CD4-positive, CD25-positive, alpha-beta regulatory T cell (primary cell): ENCODE measurements at regions not wholly inside any gene's neighbourhood (a gene's known extent, or its start where the extent isn't known, plus 50 kb on each side); places are given as distances from the start of the nearest gene placed in this dataset.
A peak's percentile ranks its signal among the peaks of the same experiment; 100 is the strongest.
"Not testable (repeated sequence)": the region's sequence is repeated elsewhere in the genome, so short reads cannot be mapped to it uniquely, and the experiment has no call there.

Experiments used
- ATAC-seq, 2 donors: fragments of 150-1000 bp; cut with Tn5 transposase; one replicate each; pipeline ENCODE4 v1.10.0; 2021; ENCODE audit warnings: low read depth in 2 of 2, moderate number of reproducible peaks in 2 of 2, moderate library complexity in 1 of 2
- DNase-seq, 3 donors: peaks; one replicate each; pipeline versions ENCODE4 v3.0.0 to v3.0.0-alpha.2; 2012 to 2022; ENCODE audit warnings: mixed read lengths in 1 of 3
- H3K27ac ChIP-seq: one replicate; pipeline ENCODE4 v1.7.0; 2013; ENCODE audit warnings: mild to moderate bottlenecking, low read length; ENCODE audit not compliant: insufficient read depth, poor library complexity, severe bottlenecking
- H3K27me3 ChIP-seq: one replicate; pipeline ENCODE4 v1.7.0; 2013; ENCODE audit warnings: low read length; ENCODE audit not compliant: control insufficient read depth, insufficient read depth
- H3K36me3 ChIP-seq: one replicate; pipeline ENCODE4 v1.7.0; 2013; ENCODE audit warnings: mild to moderate bottlenecking, low read length, moderate library complexity; ENCODE audit not compliant: control insufficient read depth, insufficient read depth
- H3K4me1 ChIP-seq: 2 replicates; pipeline ENCODE4 v1.7.0; 2013; ENCODE audit warnings: mild to moderate bottlenecking, low read length; ENCODE audit not compliant: insufficient read depth, control insufficient read depth, poor library complexity, severe bottlenecking
- H3K4me3 ChIP-seq: one replicate; pipeline ENCODE4 v1.7.0; 2013; ENCODE audit warnings: low read depth, mild to moderate bottlenecking, low read length, moderate library complexity
- H3K9me3 ChIP-seq, 2 experiments: 1 replicate in 1 of 2; 2 replicates in 1 of 2; pipeline ENCODE4 v1.7.0; 2013; ENCODE audit warnings: low read length in 2 of 2, mild to moderate bottlenecking in 1 of 2, moderate library complexity in 1 of 2; ENCODE audit not compliant: control insufficient read depth in 2 of 2
- H3K27ac Mint-ChIP-seq, 3 donors: one replicate each; pipeline ENCODE4 v1.8.0; 2020 to 2022; ENCODE audit warnings: mild to moderate bottlenecking in 3 of 3, mixed read lengths in 3 of 3, moderate library complexity in 2 of 3
- H3K27me3 Mint-ChIP-seq: one replicate; pipeline ENCODE4 v1.8.0; 2022; ENCODE audit warnings: mild to moderate bottlenecking, mixed read lengths
- H3K36me3 Mint-ChIP-seq: one replicate; pipeline ENCODE4 v1.8.0; 2020; ENCODE audit warnings: mixed read lengths
- H3K4me1 Mint-ChIP-seq, 4 donors: one replicate each; pipeline ENCODE4 v1.8.0; 2020 to 2022; ENCODE audit warnings: mixed read lengths in 4 of 4, mild to moderate bottlenecking in 1 of 4
- H3K4me3 Mint-ChIP-seq, 4 donors: one replicate each; pipeline ENCODE4 v1.8.0; 2020 to 2022; ENCODE audit warnings: mild to moderate bottlenecking in 4 of 4, mixed read lengths in 4 of 4, moderate library complexity in 3 of 4
- H3K9me3 Mint-ChIP-seq, 7 donors: one replicate each; pipeline ENCODE4 v1.8.0; 2020 to 2022; ENCODE audit warnings: mixed read lengths in 7 of 7, mild to moderate bottlenecking in 3 of 7, moderate library complexity in 2 of 7

- H3K27me3 Mint-ChIP-seq, H3K27ac Mint-ChIP-seq, ATAC-seq, H3K27me3 ChIP-seq, H3K4me1 ChIP-seq, H3K9me3 Mint-ChIP-seq, H3K27ac ChIP-seq, H3K36me3 ChIP-seq, H3K36me3 Mint-ChIP-seq, H3K4me3 Mint-ChIP-seq, H3K4me1 Mint-ChIP-seq, H3K9me3 ChIP-seq, H3K4me3 ChIP-seq, DNase-seq: not testable (repeated sequence)
Measured at GRCh38 chr4:4092159-4092558, 134.6 kb downstream of the OTOP1 start.

- not testable (repeated sequence) for H3K36me3 Mint-ChIP-seq, H3K36me3 ChIP-seq, H3K4me1 Mint-ChIP-seq, H3K4me1 ChIP-seq, H3K27ac Mint-ChIP-seq, H3K9me3 ChIP-seq, H3K27ac ChIP-seq, H3K9me3 Mint-ChIP-seq, H3K4me3 ChIP-seq, H3K4me3 Mint-ChIP-seq, ATAC-seq, DNase-seq, H3K27me3 Mint-ChIP-seq, H3K27me3 ChIP-seq
Measured at GRCh38 chr4:4099610-4100009, 127.1 kb downstream of the OTOP1 start.

- not testable (repeated sequence) for H3K4me1 Mint-ChIP-seq, H3K9me3 Mint-ChIP-seq, H3K36me3 Mint-ChIP-seq, H3K36me3 ChIP-seq, H3K4me3 ChIP-seq, H3K27ac Mint-ChIP-seq, H3K4me1 ChIP-seq, H3K27ac ChIP-seq, ATAC-seq, H3K9me3 ChIP-seq, DNase-seq, H3K27me3 ChIP-seq
- H3K27me3 Mint-ChIP-seq: peaks cover 41% of the 10 kb centered on the region
- H3K4me3 Mint-ChIP-seq: peak overlapping the region in 3 of 4 donors; percentile 27 to 52 (median 30)
Measured at GRCh38 chr4:4106923-4107322, 119.8 kb downstream of the OTOP1 start.

GRCh38 chr4:4107411-4108107 is 119.2 kb downstream of the OTOP1 start:
- H3K27ac ChIP-seq, H3K27me3 ChIP-seq, H3K27ac Mint-ChIP-seq, H3K4me1 Mint-ChIP-seq, H3K9me3 Mint-ChIP-seq, H3K36me3 Mint-ChIP-seq, H3K9me3 ChIP-seq, H3K4me3 ChIP-seq, H3K36me3 ChIP-seq, H3K4me1 ChIP-seq: not testable (repeated sequence)
- Mint-ChIP-seq H3K4me3 (peak overlapping the region in 3 of 4 donors; percentile 27 to 74 (median 69)), H3K27me3 (peaks cover 41% of the 10 kb centered on the region)
- DNase-seq (peak; percentile 48 to 67 (median 58)), ATAC-seq (peak; percentile 53 to 57)

- not testable (repeated sequence) for H3K4me3 ChIP-seq, DNase-seq
- H3K27me3 Mint-ChIP-seq: peaks cover 14% of the 10 kb centered on the region
Measured at GRCh38 chr4:4115381-4115780, 111.3 kb downstream of the OTOP1 start.

GRCh38 chr4:4116901-4117300 is 109.8 kb downstream of the OTOP1 start:
- not testable (repeated sequence) for H3K4me3 Mint-ChIP-seq, H3K27ac Mint-ChIP-seq, H3K9me3 Mint-ChIP-seq, H3K27ac ChIP-seq, H3K27me3 Mint-ChIP-seq, ATAC-seq, H3K27me3 ChIP-seq, H3K9me3 ChIP-seq, H3K4me3 ChIP-seq, H3K4me1 Mint-ChIP-seq, H3K4me1 ChIP-seq, H3K36me3 Mint-ChIP-seq, H3K36me3 ChIP-seq
- peak in 1 of 3 donors; percentile 39 for DNase-seq

More at GRCh38 chr4:4115381-4115780, 111.3 kb downstream of the OTOP1 start:
- ATAC-seq, H3K27me3 ChIP-seq, H3K36me3 Mint-ChIP-seq, H3K4me1 ChIP-seq, H3K9me3 Mint-ChIP-seq, H3K4me3 Mint-ChIP-seq, H3K27ac Mint-ChIP-seq, H3K27ac ChIP-seq, H3K4me1 Mint-ChIP-seq, H3K36me3 ChIP-seq, H3K9me3 ChIP-seq: not testable (repeated sequence)

GRCh38 chr4:4134368-4134767 is 92.4 kb downstream of the OTOP1 start:
- not testable (repeated sequence) for H3K36me3 ChIP-seq, H3K36me3 Mint-ChIP-seq, H3K27me3 ChIP-seq, ATAC-seq, H3K27ac ChIP-seq, H3K27ac Mint-ChIP-seq, DNase-seq, H3K4me1 Mint-ChIP-seq, H3K27me3 Mint-ChIP-seq, H3K4me1 ChIP-seq, H3K4me3 ChIP-seq, H3K9me3 ChIP-seq, H3K9me3 Mint-ChIP-seq, H3K4me3 Mint-ChIP-seq

GRCh38 chr4:4136621-4137020 is 90.1 kb downstream of the OTOP1 start:
- H3K9me3 Mint-ChIP-seq, H3K36me3 ChIP-seq, ATAC-seq, H3K4me3 ChIP-seq, H3K27ac ChIP-seq, H3K9me3 ChIP-seq, H3K27ac Mint-ChIP-seq, H3K4me1 ChIP-seq, H3K4me3 Mint-ChIP-seq, H3K4me1 Mint-ChIP-seq, DNase-seq, H3K27me3 Mint-ChIP-seq, H3K27me3 ChIP-seq, H3K36me3 Mint-ChIP-seq: not testable (repeated sequence)
